GM19372 (cell line): ENCODE measurements at regions not wholly inside any gene's neighbourhood (a gene's known extent, or its start where the extent isn't known, plus 50 kb on each side); places are given as distances from the start of the nearest gene placed in this dataset.

Experiments
- ATAC-seq: cut with Tn5 transposase; IDR thresholded peaks from one replicate; pipeline ENCODE4 v1.9.1; 2021; ENCODE audit warnings: mild to moderate bottlenecking, low read depth, moderate library complexity; ENCODE audit not compliant: unreplicated experiment

DNA sequence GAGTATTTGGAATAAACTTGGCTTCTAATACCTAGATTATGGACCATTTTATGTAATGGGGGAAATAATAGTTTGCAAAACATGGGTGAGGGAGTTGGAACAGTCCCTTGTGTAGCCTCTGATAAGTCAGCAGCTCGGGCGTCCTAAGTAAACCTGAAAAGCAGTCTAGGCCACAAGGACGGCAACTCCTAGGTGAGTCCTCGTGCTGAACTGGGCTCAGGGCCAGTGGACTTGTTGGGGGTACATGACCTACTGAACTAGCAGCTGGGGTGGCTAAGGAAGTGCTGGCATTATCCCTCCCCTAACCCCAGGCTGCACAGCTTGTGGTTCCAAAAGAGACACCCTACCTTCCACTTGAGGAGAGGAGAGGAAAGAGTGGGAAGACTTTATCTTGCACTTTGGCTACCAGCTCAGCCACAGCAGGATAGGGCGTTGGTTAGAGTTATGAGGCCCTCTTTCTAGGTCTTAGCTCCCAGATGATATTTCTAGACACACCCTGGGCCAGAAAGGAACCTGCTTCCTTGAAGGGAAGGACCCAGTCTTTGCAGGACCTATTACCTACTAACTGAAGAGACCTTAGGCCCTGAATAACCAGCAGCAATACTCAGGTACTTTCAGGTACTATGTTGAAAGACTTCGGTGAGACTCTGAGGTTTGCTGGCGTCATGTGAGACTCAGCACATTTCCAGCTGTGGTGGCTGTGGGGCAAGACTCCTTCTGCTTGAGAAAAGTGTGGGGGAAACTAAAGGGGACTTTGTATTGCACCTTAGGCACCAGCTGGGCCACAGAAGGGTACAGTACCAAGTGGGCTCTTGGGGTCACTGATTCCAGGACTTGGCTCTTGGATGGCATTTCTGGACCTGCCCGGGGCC lies 71.0 kb downstream of the AQP4 start:
- ATAC-seq = no peak

DNA sequence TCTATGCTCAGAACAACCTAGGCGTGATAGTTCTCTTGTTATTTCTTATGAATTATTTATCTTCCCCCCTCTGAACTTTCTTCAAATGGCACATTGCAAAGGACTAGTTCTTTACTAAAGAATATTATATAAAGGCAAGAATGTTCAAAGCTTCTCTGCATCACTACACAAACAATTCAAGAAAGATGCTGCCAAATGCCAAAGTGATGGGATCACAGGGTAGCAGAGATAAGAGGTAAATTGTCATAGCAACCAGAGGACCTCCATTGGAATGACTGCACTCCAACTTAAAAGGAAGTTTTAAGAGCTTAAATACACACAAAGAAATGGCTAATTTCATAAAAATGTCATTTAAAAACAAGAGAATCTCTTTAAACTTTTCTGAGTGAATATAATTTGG lies 72.8 kb downstream of the AQP4 start:
- ATAC-seq = no peak

DNA sequence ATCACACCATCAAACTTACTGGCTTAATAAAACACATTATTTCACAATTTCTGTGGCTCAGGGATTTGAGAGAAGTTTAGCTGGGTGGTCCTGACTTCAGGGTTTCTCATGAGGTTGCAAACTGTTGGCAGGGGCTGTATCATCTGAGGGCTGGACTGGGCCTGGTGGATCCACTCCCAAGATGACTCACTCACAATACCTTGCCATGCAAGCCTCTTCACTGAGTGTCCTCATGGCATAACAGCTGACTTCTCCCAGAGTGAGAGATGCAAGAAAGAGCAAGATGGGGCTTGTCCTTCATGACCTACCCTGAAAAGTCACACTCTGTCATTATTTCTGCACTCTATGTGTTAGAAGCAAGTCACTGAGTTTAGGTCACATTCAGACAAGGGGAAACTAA lies 73.8 kb downstream of the AQP4 start:
- ATAC-seq = no peak

DNA sequence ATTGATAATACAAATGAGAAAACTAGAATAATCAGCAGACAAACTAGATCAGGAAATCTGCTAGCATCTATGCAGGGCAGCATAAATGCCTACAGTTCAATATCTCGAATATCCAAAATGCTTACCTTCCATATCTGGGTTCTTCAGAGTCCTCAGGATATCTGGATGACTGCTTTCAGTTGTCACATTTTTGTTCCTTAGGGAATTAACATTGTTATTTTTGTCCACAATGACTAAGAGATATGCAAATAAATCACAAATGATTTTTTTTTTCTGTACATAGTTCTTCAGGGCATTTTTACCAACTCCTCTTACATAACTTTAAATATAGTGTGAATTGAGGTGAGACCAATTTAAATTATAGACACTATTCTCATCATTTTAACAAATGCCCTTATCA lies 80.9 kb downstream of the AQP4 start:
- no peak for ATAC-seq

DNA sequence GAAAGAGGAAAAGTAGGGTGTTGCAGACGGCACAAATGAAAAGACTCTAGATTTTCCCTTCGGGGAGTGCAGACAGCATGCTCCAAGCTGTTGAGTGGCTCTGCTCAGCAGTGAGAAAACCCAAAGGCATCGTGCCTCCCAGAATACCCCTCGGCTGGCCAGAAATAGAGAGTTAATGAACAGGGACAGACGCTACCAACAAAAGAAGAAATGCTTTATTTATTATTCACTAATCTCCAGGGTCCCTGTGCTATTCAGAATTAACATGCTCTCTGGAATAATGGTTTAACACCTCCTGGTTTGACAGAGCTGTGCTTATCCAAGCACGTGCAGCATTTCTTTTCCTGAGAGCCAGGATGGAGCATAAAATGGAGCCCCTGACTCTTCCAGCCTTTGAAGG lies 82.3 kb downstream of the AQP4 start:
- ATAC-seq = no peak

DNA sequence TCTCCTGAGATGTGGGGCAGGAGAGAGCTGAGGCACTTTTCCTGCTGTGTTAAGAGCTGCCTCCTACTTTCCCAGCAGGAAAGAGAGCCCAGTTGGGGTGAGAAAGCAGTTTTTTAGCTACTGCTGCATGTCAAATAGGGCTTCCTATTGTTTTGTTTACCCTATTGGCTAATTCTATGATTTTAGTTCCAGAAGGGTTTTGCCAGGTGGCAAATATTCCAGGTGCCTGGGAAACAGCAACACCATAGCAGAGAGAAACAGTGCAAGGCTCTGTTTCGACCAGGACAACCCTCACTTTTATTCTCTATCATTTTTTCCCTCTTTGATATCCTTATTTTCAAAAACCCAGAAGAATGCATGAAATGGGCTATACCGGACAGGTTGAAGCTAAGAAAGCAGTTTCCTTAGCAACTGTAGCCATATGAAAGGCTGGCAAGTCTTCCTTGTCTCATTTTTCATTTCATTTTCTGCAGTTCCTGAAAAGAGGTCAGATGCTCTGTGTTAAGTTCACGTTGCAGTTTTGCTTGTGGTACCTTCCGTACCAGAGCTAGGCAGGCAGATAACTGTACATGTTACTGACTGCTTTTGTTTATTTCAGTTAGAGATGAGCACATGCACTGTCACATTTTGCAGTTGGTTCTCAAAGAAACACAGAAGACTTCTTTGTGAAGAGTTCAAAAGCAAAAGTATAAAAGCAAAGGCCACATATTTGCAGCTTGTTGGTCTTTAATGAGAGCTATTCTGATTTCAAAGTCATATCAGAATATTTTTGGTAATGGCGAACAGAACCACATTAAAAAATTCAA lies 84.8 kb downstream of the AQP4 start:
- ATAC-seq = no peak

DNA sequence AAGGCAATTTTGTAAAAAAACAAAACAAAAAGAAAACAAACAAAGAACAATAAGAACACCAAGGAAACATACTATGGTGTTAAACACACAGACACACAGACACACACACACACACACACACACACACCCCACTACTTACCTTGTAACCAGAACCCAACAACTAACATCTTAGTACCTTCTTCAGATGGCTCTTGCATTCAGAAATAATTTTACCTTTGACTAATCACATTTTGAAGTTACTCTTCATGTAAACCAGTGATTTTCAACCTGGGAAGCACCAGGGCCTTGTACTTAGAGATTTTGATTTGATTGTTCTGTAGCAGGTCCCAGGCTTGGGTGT lies 87.5 kb downstream of the AQP4 start:
- ATAC-seq = no peak

DNA sequence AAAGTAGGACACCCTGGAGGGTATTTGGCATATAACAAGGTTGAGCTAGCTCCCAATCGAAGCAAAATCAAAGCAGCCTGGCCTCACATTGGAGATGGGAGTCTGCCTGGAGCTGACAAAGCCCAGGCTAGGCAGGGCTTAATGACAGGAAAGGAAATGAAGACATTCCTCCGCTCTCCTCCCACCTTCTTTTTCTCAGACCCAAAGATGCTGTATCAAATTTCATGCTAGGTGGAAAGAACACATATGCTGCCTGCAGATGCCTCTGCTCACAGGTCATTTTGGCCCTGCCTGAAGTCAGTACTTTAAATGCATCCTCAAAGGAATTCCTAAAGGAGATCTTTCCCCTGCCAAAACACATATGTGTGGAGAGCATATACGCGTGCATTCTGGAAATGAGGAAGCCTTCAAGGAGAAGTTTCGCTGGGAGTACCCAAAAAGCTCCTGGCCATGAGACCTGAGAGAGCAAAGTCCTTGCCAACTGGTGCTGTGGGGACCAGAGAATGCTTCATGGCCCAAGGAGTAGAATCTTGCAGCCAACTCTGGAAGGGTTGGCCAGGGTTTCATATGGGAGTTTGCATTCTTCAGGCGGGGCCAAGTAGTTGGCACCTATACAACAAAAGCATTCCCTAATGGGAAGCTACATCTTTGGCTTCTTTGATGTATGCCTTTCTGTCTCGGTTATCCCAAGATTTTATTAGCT lies 88.0 kb downstream of the AQP4 start:
- no peak for ATAC-seq

DNA sequence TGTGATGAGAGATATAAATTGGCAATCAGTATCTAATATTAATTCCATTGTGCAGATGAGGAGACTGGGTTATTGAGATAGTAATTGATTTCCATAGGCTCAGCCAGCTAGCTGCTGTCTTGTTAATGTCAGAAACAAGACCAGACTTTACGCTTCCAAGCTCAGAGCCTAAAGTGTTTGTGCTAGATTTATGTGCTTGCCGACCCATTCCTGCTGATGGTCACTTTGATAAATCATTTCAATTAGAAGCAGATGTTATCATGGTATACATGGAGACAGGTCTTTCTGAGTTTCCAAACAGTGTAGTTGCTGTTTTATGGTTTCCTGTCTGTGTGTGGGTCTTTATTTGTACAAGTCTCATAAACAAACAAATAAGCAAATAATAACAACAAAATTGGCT lies 92.8 kb downstream of the AQP4 start:
- no peak for ATAC-seq

DNA sequence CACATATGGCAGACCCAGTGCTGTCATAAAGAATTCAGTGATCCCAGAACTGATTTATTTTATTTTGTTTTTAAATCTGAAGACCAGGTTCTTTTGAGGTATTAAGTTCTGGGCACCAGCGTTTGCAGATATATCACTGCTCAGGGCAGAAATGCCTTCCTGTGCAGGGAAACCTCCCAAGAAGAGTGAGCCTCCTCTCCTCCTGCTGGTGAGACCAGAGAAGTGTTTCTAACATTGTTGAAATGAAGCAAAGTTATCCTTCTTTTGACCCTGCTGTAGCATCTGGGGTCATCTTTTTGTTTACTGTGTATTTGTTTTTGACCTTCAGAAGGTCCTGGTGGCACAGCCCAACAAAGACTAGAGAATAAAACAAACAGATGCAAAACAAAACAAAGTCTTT lies 94.0 kb downstream of the AQP4 start:
- ATAC-seq = no peak

DNA sequence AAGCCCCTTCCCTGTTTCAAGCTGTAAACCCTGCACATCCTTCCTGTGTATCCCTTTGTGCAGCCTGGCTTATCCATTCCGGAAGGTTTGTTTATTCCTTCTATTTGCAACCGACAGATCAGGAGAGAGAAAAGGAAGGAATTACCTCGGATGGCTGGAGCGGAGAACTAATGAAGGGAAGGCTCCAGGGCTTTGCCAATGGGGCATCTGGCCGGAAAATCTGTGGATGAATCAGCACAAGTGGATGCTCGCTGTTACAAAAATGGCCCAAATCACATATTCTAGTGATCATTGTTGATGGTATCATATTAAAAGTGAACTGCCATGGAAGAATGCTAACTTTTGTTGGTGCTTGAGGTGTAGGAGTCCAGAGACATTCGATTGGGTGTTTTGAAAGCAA lies 97.1 kb downstream of the AQP4 start:
- ATAC-seq = no peak

DNA sequence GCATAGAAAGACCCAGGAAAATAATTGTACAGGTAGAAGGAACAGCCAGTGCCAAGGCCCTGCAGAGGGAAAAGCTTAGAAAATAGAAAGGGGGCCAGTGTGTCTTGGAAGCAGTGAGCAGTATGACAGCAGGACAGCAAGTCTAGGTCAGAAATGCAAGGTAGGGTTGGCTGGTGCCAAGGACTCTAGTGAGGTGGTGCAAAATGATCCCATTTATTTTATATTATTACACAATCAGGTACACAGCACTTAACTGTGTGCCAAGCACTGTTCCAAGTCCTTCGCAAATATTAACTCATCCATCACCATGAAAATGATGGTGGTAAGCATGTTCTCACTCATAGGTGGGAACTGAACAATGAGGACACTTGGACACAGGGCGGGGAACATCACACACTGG lies 100.0 kb downstream of the AQP4 start:
- ATAC-seq = no peak

DNA sequence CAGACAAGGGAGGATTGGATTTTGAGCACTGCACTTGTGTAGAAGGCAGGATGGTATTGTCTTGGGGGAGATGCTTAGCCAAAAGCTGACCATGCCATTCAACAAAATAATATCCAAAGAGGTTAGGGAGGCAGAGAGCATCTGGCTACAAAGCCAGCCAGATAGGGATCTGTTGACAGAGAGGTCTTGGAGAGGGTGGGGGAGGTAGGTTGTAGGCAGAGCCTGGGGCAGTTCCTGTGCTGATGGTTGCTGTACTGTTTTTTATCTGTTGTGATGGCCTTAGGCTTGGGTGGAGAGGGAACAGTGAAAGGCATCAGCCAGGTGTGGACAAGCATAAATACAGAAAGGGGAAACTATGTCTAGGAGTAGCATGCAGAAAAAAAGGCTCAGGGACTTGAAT lies 100.9 kb downstream of the AQP4 start:
- ATAC-seq = no peak

DNA sequence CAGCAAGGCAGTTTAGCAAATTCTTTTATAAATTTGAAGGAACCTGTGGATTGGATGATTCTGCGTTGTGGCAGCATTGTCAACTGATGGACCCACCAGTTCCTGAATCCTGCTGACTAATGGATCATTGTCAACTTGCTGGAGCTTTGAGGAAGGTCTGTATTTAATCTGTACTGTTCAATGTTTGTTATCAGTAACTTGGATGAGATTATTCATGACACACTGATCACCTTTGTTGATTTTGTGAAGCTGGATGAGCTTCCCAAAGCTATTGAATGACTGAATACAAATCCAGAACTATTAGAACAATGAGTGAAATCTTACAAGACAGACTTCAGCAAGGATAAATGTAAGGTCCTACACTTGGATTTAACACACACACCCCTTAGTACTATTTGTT lies 101.3 kb downstream of the AQP4 start:
- ATAC-seq = no peak

DNA sequence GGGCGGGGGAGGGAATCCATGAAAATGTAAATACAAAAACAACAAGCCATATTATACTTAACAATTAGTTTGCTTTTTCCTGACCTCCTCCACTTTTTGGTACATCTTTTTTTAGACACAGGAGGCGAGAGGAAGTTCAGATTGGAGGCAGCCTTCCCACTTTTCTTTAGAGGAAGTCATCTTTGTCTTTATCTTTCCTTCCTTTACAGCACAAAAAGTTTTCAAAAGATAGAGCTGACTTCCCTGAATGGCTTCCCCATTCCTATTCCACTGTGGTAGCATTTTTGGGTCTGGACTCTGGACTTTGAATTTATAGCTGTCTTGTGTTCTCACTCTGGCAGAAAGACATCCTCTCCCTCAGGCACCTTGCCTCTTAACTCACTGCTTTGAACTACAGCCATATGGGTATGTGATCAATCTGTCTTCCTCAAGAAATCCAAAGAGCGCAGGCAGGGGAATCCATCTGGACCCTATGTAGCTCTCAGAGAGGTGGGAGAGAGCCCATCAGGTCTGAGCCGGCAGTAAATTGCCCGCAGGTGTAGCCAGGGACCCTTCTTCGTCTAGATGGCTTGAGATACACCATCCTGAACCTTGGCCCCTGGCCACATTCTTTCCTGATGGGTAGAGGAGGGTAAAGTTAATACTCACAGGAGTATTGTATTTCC lies 101.9 kb downstream of the AQP4 start:
- no peak for ATAC-seq

DNA sequence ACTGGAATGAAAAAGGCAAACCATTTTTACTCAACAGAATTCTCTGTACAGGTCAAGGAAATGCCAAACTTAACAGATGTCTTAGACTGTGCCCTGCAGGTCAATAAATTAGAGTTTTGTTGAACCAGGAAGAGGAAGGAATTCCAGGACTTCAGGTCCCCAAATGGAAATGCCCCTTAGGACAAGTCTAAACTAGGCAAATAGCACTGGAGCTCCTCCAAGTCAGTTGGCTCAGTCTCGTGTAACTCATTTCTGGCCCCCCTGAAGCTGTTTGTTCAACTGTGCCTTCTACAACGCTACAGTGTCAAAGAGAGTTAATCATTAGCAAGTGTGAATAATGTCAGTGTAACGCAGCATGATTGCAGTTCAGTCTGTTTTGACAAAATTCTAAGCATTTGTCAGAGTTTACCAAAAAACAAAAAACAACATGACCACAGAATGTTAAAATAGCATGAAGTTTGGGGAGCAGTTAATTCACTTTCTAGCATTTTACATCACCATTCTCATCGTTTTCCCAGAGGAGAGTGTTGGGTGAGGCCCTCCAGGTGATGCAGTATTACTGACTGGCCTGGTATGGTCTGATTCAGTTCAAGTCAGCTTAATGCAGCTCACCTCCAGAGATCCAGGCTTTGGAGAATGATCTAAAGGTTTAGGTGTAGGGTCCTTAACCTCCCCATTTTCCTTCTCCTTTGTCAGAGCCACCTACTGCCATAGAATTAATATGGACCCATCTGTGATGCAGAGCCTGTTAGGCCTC lies 108.1 kb downstream of the AQP4 start:
- no peak for ATAC-seq

DNA sequence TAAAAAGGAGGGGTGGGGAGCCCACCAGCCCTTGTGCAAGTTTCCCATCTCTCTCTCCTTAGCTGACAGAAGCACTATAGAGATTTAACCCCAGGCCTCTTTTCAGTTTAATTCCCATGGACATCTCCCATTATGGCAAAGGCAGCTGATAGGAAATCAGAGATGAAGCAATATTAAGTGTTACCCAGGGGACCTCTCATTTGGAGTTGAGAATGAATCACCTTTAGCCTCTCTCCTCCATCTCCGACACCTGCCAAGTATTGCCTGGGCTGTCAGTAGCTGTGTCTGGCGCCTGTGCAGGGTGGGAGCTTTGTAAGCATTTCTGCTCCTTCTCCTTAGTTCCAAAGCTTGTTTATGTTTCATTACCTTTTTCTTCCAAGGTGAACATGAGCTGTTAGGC lies 109.0 kb downstream of the AQP4 start:
- no peak for ATAC-seq

DNA sequence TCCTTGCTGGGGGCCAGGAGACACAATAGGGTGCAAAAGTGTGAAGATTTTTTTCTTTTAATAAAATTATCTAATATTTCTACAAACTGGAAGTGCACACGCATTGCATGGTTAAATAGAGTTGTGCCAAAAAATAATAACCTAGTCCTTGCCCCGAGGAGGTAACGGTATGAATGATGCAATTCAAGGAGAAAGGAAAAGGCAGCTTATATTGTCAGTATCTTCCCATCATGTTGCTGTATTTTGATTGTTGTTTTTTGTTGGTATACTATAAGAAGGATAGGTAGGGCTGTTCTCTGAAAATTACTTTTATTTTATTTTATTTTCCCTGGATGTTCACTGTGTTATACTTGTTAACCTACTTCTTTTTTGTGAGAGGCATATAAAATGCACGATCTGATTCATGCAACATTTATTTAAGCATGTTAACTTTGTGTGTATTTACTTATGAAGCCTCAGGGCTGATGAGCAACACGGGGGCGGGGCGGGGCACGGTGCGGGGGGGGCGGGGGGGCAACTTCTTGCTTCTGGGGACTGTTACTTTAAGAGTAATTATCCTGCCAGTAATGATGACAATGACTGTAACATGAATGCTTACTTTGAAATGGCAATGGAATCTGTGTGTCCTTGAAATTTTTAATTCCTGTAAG lies 118.6 kb downstream of the AQP4 start:
- ATAC-seq = no peak

DNA sequence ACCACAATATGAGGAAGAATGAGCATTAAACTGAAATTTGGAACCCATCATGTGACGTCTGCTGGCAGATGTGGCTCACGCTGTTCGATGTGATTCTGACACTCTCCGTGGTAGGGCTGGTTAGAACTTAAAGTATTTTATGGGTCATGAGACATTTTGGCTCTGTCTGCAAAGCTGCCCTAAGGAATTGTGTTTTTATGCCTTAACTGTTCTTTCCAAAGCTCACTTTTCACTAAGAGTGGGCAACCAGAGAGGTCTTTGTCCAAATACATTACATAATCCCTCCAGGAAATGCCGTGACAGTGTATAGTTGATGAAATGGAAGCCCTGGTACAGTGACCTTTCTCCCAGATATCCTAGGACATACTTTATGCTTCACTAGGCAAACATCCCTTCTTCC lies 119.1 kb downstream of the AQP4 start:
- no peak for ATAC-seq
